ENCODE measurements at regions not wholly inside any gene's neighbourhood (a gene's known extent, or its start where the extent isn't known, plus 50 kb on each side); places are given as distances from the start of the nearest gene placed in this dataset.

GRCh38 chr9:94018628-94019027, 63.5 kb upstream of the BARX1 start:
- TF ChIP-seq CTCF (IDR thresholded peaks at IDR 0.05; ENCODE audit: borderline replicate concordance, control extremely low read depth, extremely low read depth, insufficient read depth, missing control alignments) = no peak
- DNase-seq (ENCODE audit: low spot score) = no peak
- in situ Hi-C loops (cut with MboI; ENCODE audit: low sequenced_read_pairs, unreplicated experiment) = no loop called here

GRCh38 chr9:94017939-94018531, 62.9 kb upstream of the BARX1 start:
- no peak for TF ChIP-seq CTCF (IDR thresholded peaks at IDR 0.05; ENCODE audit: borderline replicate concordance, control extremely low read depth, extremely low read depth, insufficient read depth, missing control alignments)
- in situ Hi-C loops (cut with MboI; ENCODE audit: low sequenced_read_pairs, unreplicated experiment) = no loop called here
- DNase-seq (ENCODE audit: low spot score) = no peak

GRCh38 chr9:94016744-94017143, 61.6 kb upstream of the BARX1 start:
- DNase-seq (ENCODE audit: low spot score) = no peak
- TF ChIP-seq CTCF (IDR thresholded peaks at IDR 0.05; ENCODE audit: borderline replicate concordance, control extremely low read depth, extremely low read depth, insufficient read depth, missing control alignments) = no peak
- in situ Hi-C loops (cut with MboI; ENCODE audit: low sequenced_read_pairs, unreplicated experiment) = no loop called here

GRCh38 chr9:94014920-94015319, 59.8 kb upstream of the BARX1 start:
- DNase-seq (ENCODE audit: low spot score) = no peak
- in situ Hi-C loops (cut with MboI; ENCODE audit: low sequenced_read_pairs, unreplicated experiment) = no loop called here
- TF ChIP-seq CTCF (IDR thresholded peaks at IDR 0.05; ENCODE audit: borderline replicate concordance, control extremely low read depth, extremely low read depth, insufficient read depth, missing control alignments) = no peak

GRCh38 chr9:94014066-94014654, 59.0 kb upstream of the BARX1 start:
- in situ Hi-C loops (cut with MboI; ENCODE audit: low sequenced_read_pairs, unreplicated experiment) = no loop called here
- DNase-seq (ENCODE audit: low spot score) = peak; percentile 31
- TF ChIP-seq CTCF (IDR thresholded peaks at IDR 0.05; ENCODE audit: borderline replicate concordance, control extremely low read depth, extremely low read depth, insufficient read depth, missing control alignments) = peak; percentile 61

- DNase-seq (ENCODE audit: low spot score) = no peak
- no peak for TF ChIP-seq CTCF (IDR thresholded peaks at IDR 0.05; ENCODE audit: borderline replicate concordance, control extremely low read depth, extremely low read depth, insufficient read depth, missing control alignments)
- in situ Hi-C loops (cut with MboI; ENCODE audit: low sequenced_read_pairs, unreplicated experiment) = no loop called here
Observed at GRCh38 chr9:94010980-94011533, 55.9 kb upstream of the BARX1 start.

All from GM13976 (cell line).